ENCODE measurements at regions not wholly inside any gene's neighbourhood (a gene's known extent, or its start where the extent isn't known, plus 50 kb on each side); places are given as distances from the start of the nearest gene placed in this dataset.

- no peak for TF ChIP-seq SUZ12 (IDR thresholded peaks at IDR 0.05; ENCODE audit: extremely low read depth, insufficient read depth, insufficient read length)
- TF ChIP-seq ZNF274 (IDR thresholded peaks at IDR 0.05; ENCODE audit: low read depth, low read length), result no peak
- no peak for TF ChIP-seq YY1 (IDR thresholded peaks at IDR 0.05; ENCODE audit: insufficient read depth, insufficient read length)
These were observed 742.6 kb downstream of the FAT4 start for GRCh38 chr4:126057371-126057770.
